ENCODE measurements at regions not wholly inside any gene's neighbourhood (a gene's known extent, or its start where the extent isn't known, plus 50 kb on each side); places are given as distances from the start of the nearest gene placed in this dataset.

DNA sequence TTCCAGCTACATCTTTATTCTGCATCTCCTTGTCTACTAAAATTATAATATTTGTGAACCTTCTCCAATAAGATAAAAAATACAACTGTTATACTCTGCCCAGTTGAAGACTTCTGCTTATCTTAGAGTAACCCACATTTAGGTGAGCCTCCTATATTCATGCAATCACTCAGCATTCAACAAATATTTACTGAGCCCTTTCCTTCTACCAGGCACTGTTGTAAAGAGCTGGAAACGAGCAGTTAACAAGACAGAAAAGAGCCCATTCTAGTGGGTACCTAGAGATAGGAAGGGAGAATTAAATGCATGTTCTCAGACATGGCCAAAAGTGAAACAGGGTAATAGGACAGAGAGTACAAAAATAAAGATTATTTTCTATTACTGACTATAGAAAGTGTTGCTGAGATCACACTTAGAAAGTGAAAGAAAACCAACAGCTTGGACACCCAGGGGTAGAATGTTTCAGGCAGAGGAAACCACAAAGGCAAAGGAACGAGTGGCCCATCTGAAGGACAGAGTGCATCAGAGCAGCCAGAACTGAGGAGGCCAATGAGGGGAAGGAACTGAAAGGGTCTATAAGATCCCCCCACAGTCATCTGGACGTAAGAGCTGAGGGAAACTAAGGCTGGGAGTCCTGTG is 50.8 kb upstream of the SMLR1 start:
- Histone ChIP-seq H3K27ac (ENCODE audit: low read length) (no peak overlapping the region), H3K79me2 (replicated peaks; ENCODE audit: insufficient read depth, low read length) (no peaks in the 10 kb centered on the region), H3F3A (ENCODE audit: insufficient read depth, low read length, poor library complexity, severe bottlenecking) (no peaks in the 10 kb centered on the region), H3K36me3 (ENCODE audit: insufficient read depth, low read length) (no peaks in the 10 kb centered on the region), H4K20me1 (ENCODE audit: insufficient read depth) (no peaks in the 10 kb centered on the region), H2AFZ (ENCODE audit: low read depth, low read length) (no peak overlapping the region), H3K9me3 (ENCODE audit: low read length) (no peaks in the 10 kb centered on the region), H3K4me2 (ENCODE audit: low read length) (no peak overlapping the region), H3K4me3 (ENCODE audit: low read length) (no peak overlapping the region), H3K9me2 (ENCODE audit: insufficient read depth, low read length) (no peaks in the 10 kb centered on the region), H3K27me3 (ENCODE audit: insufficient read depth, low read depth, low read length) (no peaks in the 10 kb centered on the region), H3K9ac (ENCODE audit: low read length) (no peak overlapping the region)
- TF ChIP-seq, protein P1, sequence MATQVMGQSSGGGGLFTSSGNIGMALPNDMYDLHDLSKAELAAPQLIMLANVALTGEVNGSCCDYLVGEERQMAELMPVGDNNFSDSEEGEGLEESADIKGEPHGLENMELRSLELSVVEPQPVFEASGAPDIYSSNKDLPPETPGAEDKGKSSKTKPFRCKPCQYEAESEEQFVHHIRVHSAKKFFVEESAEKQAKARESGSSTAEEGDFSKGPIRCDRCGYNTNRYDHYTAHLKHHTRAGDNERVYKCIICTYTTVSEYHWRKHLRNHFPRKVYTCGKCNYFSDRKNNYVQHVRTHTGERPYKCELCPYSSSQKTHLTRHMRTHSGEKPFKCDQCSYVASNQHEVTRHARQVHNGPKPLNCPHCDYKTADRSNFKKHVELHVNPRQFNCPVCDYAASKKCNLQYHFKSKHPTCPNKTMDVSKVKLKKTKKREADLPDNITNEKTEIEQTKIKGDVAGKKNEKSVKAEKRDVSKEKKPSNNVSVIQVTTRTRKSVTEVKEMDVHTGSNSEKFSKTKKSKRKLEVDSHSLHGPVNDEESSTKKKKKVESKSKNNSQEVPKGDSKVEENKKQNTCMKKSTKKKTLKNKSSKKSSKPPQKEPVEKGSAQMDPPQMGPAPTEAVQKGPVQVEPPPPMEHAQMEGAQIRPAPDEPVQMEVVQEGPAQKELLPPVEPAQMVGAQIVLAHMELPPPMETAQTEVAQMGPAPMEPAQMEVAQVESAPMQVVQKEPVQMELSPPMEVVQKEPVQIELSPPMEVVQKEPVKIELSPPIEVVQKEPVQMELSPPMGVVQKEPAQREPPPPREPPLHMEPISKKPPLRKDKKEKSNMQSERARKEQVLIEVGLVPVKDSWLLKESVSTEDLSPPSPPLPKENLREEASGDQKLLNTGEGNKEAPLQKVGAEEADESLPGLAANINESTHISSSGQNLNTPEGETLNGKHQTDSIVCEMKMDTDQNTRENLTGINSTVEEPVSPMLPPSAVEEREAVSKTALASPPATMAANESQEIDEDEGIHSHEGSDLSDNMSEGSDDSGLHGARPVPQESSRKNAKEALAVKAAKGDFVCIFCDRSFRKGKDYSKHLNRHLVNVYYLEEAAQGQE (IDR thresholded peaks at IDR 0.05; ENCODE audit: borderline replicate concordance) = no peak
- TF ChIP-seq POLR2AphosphoS5 (IDR thresholded peaks at IDR 0.05) (no peak), EP300 (conservative IDR thresholded peaks at IDR 0.05; ENCODE audit: poor library complexity, severe bottlenecking) (no peak), MXI1 (conservative IDR thresholded peaks at IDR 0.05; ENCODE audit: poor library complexity, severe bottlenecking) (no peak), SMC3 (conservative IDR thresholded peaks at IDR 0.05; ENCODE audit: poor library complexity) (no peak), CTCF (IDR thresholded peaks at IDR 0.05; ENCODE audit: poor library complexity, severe bottlenecking) (no peak), TAF1 (IDR thresholded peaks at IDR 0.05; ENCODE audit: low read depth) (no peak), RAD21 (conservative IDR thresholded peaks at IDR 0.05) (no peak), EZH2 (IDR thresholded peaks at IDR 0.05; ENCODE audit: borderline replicate concordance, insufficient read depth, low read length, poor library complexity, severe bottlenecking) (no peak)

Small RNAs in the stretch of these regions (small RNA-seq; reads per million reads assigned to genes)
- gene RF00019 = 0 to 1.2 (median 0) reads per million in 3 experiments

Data from neural cell (in vitro differentiated cells).